HepG2 (cell line): ENCODE measurements at regions not wholly inside any gene's neighbourhood (a gene's known extent, or its start where the extent isn't known, plus 50 kb on each side); places are given as distances from the start of the nearest gene placed in this dataset.

Source experiments
- AGO2 ChIP-seq: fragments of 200-400 bp; formaldehyde crosslinking; optimal IDR thresholded peaks from 2 replicates; pipeline ENCODE3; 2017; ENCODE audit warnings: mild to moderate bottlenecking, low read depth, low read length, moderate library complexity
- AKAP8 ChIP-seq: sonication (generic); formaldehyde crosslinking; IDR thresholded peaks from 2 replicates; pipeline ENCODE4 v1.5.1; 2020; ENCODE audit warnings: mild to moderate bottlenecking, missing genetic modification reagents
- ATF6 ChIP-seq: sonication (generic); formaldehyde crosslinking; conservative IDR thresholded peaks from 2 replicates; pipeline ENCODE4 v1.4.0; 2020; ENCODE audit warnings: missing genetic modification reagents
- BRD4 ChIP-seq: sonication (generic); formaldehyde crosslinking; IDR thresholded peaks from 2 replicates; pipeline ENCODE4 v1.4.0; 2020; ENCODE audit warnings: missing genetic modification reagents
- E2F1 ChIP-seq: sonication (generic); formaldehyde crosslinking; IDR thresholded peaks from 2 replicates; pipeline ENCODE4 v1.5.0; 2020; ENCODE audit warnings: missing genetic modification reagents
- E2F5 ChIP-seq: sonication (generic); formaldehyde crosslinking; conservative IDR thresholded peaks from 2 replicates; pipeline ENCODE4 v1.4.0; 2020; ENCODE audit warnings: missing genetic modification reagents
- GATAD1 ChIP-seq: IDR thresholded peaks from 2 replicates; pipeline ENCODE4 v1.6.1; 2016; ENCODE audit warnings: missing genetic modification reagents, missing compliant biosample characterization
- HES4 ChIP-seq: sonication (generic); formaldehyde crosslinking; IDR thresholded peaks from 2 replicates; pipeline ENCODE4 v1.9.0; 2021; ENCODE audit warnings: mild to moderate bottlenecking, missing genetic modification reagents, borderline replicate concordance
- HOXD1 ChIP-seq: sonication (generic); formaldehyde crosslinking; IDR thresholded peaks from 2 replicates; pipeline ENCODE4 v1.5.0; 2020; ENCODE audit warnings: missing genetic modification reagents
- IRF2 ChIP-seq: IDR thresholded peaks from 2 replicates; pipeline ENCODE4 v1.6.1; 2018; ENCODE audit warnings: missing genetic modification reagents, missing compliant biosample characterization
- IRF9 ChIP-seq: sonication (generic); formaldehyde crosslinking; IDR thresholded peaks from 2 replicates; pipeline ENCODE4 v1.8.0; 2022; ENCODE audit warnings: missing genetic modification reagents, mild to moderate bottlenecking, borderline replicate concordance
- MAZ ChIP-seq, 2 experiments: sonication (generic) in 1 of 2; formaldehyde crosslinking in 1 of 2; IDR thresholded peaks; 2 replicates each; pipeline versions ENCODE4 v1.5.0 to v1.6.1; 2012 to 2020; ENCODE audit warnings: low read depth in 2 of 2, mild to moderate bottlenecking in 2 of 2, borderline replicate concordance in 1 of 2, improper control_type of control experiment in 1 of 2, low read length in 1 of 2, missing genetic modification reagents in 1 of 2, moderate library complexity in 1 of 2
- MBNL3 ChIP-seq: fragments of 250-450 bp; sonication (Bioruptor Pico); conservative IDR thresholded peaks from 2 replicates; pipeline ENCODE4 v1.8.0; 2022; ENCODE audit warnings: mild to moderate bottlenecking, inconsistent platforms
- POLR2AphosphoS2 ChIP-seq: IDR thresholded peaks from 2 replicates; pipeline ENCODE4 v1.6.1; 2011; ENCODE audit warnings: low read depth, low read length, improper control_type of control experiment
- SALL2 ChIP-seq: sonication (generic); formaldehyde crosslinking; IDR thresholded peaks from 2 replicates; pipeline ENCODE4 v1.8.1; 2023; ENCODE audit warnings: mild to moderate bottlenecking, missing genetic modification reagents, inconsistent platforms
- SOX6 ChIP-seq, 2 experiments: fragments of 450-650 bp in 1 of 2; sonication (generic) in 1 of 2; formaldehyde crosslinking in 1 of 2; IDR thresholded peaks; 2 replicates each; pipeline versions ENCODE4 v1.4.0 to v1.6.1; 2017 to 2020; ENCODE audit warnings: antibody characterized with exemption in 1 of 2, mild to moderate bottlenecking in 1 of 2, missing genetic modification reagents in 1 of 2
- SP1 ChIP-seq, 2 experiments: fragments of 450-650 bp in 1 of 2; sonication (generic) in 1 of 2; formaldehyde crosslinking in 1 of 2; IDR thresholded peaks; 2 replicates each; pipeline versions ENCODE4 v1.4.0 to v1.6.1; 2016 to 2020; ENCODE audit warnings: missing genetic modification reagents in 1 of 2
- XBP1 ChIP-seq: sonication (generic); formaldehyde crosslinking; IDR thresholded peaks from 2 replicates; pipeline ENCODE4 v1.5.0; 2020; ENCODE audit warnings: missing genetic modification reagents
- ZFP1 ChIP-seq: IDR thresholded peaks from 2 replicates; pipeline ENCODE4 v1.6.1; 2016
- ZFP36L1 ChIP-seq: sonication (generic); formaldehyde crosslinking; IDR thresholded peaks from 2 replicates; pipeline ENCODE4 v1.8.0; 2022; ENCODE audit warnings: mild to moderate bottlenecking, missing genetic modification reagents, moderate library complexity
- ZNF274 ChIP-seq: sonication (generic); formaldehyde crosslinking; IDR thresholded peaks from 2 replicates; pipeline ENCODE4 v1.5.1; 2020; ENCODE audit warnings: mild to moderate bottlenecking, missing genetic modification reagents
- ZNF354B ChIP-seq: sonication (generic); formaldehyde crosslinking; IDR thresholded peaks from 2 replicates; pipeline ENCODE4 v1.8.0; 2022; ENCODE audit warnings: mild to moderate bottlenecking, missing genetic modification reagents
- ZNF44 ChIP-seq: sonication (generic); formaldehyde crosslinking; IDR thresholded peaks from 2 replicates; pipeline ENCODE4 v1.5.1; 2020; ENCODE audit warnings: mild to moderate bottlenecking, missing genetic modification reagents
- ZNF510 ChIP-seq: sonication (generic); formaldehyde crosslinking; IDR thresholded peaks from 2 replicates; pipeline ENCODE4 v1.4.0; 2020; ENCODE audit warnings: low read depth, mild to moderate bottlenecking, missing genetic modification reagents
- ZNF558 ChIP-seq: sonication (generic); formaldehyde crosslinking; IDR thresholded peaks from 2 replicates; pipeline ENCODE4 v1.9.0; 2022; ENCODE audit warnings: mild to moderate bottlenecking, missing genetic modification reagents, borderline replicate concordance
- ZNF619 ChIP-seq: sonication (generic); formaldehyde crosslinking; IDR thresholded peaks from 2 replicates; pipeline ENCODE4 v1.4.0; 2020; ENCODE audit warnings: mild to moderate bottlenecking, missing genetic modification reagents
- ZNF713 ChIP-seq: sonication (generic); formaldehyde crosslinking; IDR thresholded peaks from 2 replicates; pipeline ENCODE4 v1.4.0; 2020; ENCODE audit warnings: mild to moderate bottlenecking, missing genetic modification reagents
- ZZZ3 ChIP-seq: sonication (generic); formaldehyde crosslinking; IDR thresholded peaks from 2 replicates; pipeline ENCODE4 v1.4.0; 2020; ENCODE audit warnings: missing genetic modification reagents, mild to moderate bottlenecking, borderline replicate concordance

GRCh38 chr19:56966225-56966696 is 125.7 kb upstream of the PEG3 start (continued):
- no peak for TF ChIP-seq AGO2
- no peak for TF ChIP-seq E2F1 (CRISPR knock-in tag)
- no peak for TF ChIP-seq HOXD1 (CRISPR knock-in tag)
- no peak for TF ChIP-seq HES4 (CRISPR knock-in tag)
- TF ChIP-seq ZNF558 (CRISPR knock-in tag) = 0 out of 2 replicates have a peak, but pooled peaks have one; percentile 35
- TF ChIP-seq ZNF274 (CRISPR knock-in tag) = no peak
- no peak for TF ChIP-seq SALL2 (CRISPR knock-in tag)
- TF ChIP-seq AKAP8 = no peak
- no peak for TF ChIP-seq ZFP36L1 (CRISPR knock-in tag)
- no peak for TF ChIP-seq ZNF619 (CRISPR knock-in tag)
- TF ChIP-seq IRF9 (CRISPR knock-in tag) = no peak
- TF ChIP-seq ZZZ3 = no peak
- 0 out of 2 replicates have a peak, but pooled peaks have one; percentile 39 for TF ChIP-seq ZNF354B (CRISPR knock-in tag)
- TF ChIP-seq ZNF510 = no peak
- TF ChIP-seq SP1 (IDR thresholded peaks at IDR 0.05) = no peak
- no peak for TF ChIP-seq SP1 (CRISPR knock-in tag; IDR thresholded peaks at IDR 0.05)
- TF ChIP-seq POLR2AphosphoS2 = no peak
- TF ChIP-seq ZFP1 (CRISPR knock-in tag) = no peak
- peak; percentile 64; the same call in 1 of the 2 replicates for TF ChIP-seq MAZ (IDR thresholded peaks at IDR 0.05; ENCODE audit: borderline replicate concordance, low read depth, low read length)
- peak; percentile 80 for TF ChIP-seq MAZ (CRISPR knock-in tag; IDR thresholded peaks at IDR 0.05; ENCODE audit: low read depth)
- TF ChIP-seq GATAD1 = 0 out of 2 replicates have a peak, but pooled peaks have one; percentile 9
- no peak for TF ChIP-seq ZNF44 (CRISPR knock-in tag)
- no peak for TF ChIP-seq XBP1
- no peak for TF ChIP-seq SOX6 (IDR thresholded peaks at IDR 0.05)
- peak; percentile 61; the same call in 1 of the 2 replicates for TF ChIP-seq SOX6 (CRISPR knock-in tag; IDR thresholded peaks at IDR 0.05)
- no peak for TF ChIP-seq E2F5 (CRISPR knock-in tag)
- no peak for TF ChIP-seq ATF6 (CRISPR knock-in tag)
- TF ChIP-seq MBNL3 = no peak
- TF ChIP-seq BRD4 = no peak; the same call in 1 of the 2 replicates
- TF ChIP-seq ZNF713 (CRISPR knock-in tag) = no peak
- TF ChIP-seq IRF2 (CRISPR knock-in tag) = 0 out of 2 replicates have a peak, but pooled peaks have one; percentile 14
